HG03520 (cell line): ENCODE measurements at regions not wholly inside any gene's neighbourhood (a gene's known extent, or its start where the extent isn't known, plus 50 kb on each side); places are given as distances from the start of the nearest gene placed in this dataset.

Source experiments
- ATAC-seq: cut with Tn5 transposase; IDR thresholded peaks from one replicate; pipeline ENCODE4 v1.9.1; 2021; ENCODE audit warnings: mild to moderate bottlenecking, moderate library complexity; ENCODE audit not compliant: unreplicated experiment

- no peak for ATAC-seq
Measured at GRCh38 chr7:109261781-109262180, 692.1 kb downstream of the DNAJB9 start.

- ATAC-seq, result no peak
Measured at GRCh38 chr7:109266610-109267009, 696.9 kb downstream of the DNAJB9 start.

GRCh38 chr7:109276348-109276747 lies 706.7 kb downstream of the DNAJB9 start:
- ATAC-seq, result no peak

GRCh38 chr7:109282726-109283125 lies 713.1 kb downstream of the DNAJB9 start:
- no peak for ATAC-seq

GRCh38 chr7:109284943-109285342 lies 715.3 kb downstream of the DNAJB9 start:
- ATAC-seq, result no peak

GRCh38 chr7:109295158-109295557 lies 725.5 kb downstream of the DNAJB9 start:
- no peak for ATAC-seq

GRCh38 chr7:109308816-109309215 lies 739.1 kb downstream of the DNAJB9 start:
- no peak for ATAC-seq

GRCh38 chr7:109309790-109310189 lies 740.1 kb downstream of the DNAJB9 start:
- ATAC-seq, result no peak

GRCh38 chr7:109318136-109318535 lies 748.5 kb downstream of the DNAJB9 start:
- no peak for ATAC-seq

- ATAC-seq, result no peak
Measured at GRCh38 chr7:109322833-109323232, 753.2 kb downstream of the DNAJB9 start.

- ATAC-seq, result no peak
Measured at GRCh38 chr7:109331423-109331822, 761.7 kb downstream of the DNAJB9 start.

- ATAC-seq, result no peak
Measured at GRCh38 chr7:109335951-109336350, 766.3 kb downstream of the DNAJB9 start.

- no peak for ATAC-seq
Measured at GRCh38 chr7:109336531-109336930, 766.9 kb downstream of the DNAJB9 start.

GRCh38 chr7:109343678-109344077 lies 774.0 kb downstream of the DNAJB9 start:
- ATAC-seq, result no peak

- ATAC-seq, result no peak
Measured at GRCh38 chr7:109351493-109351892, 781.8 kb downstream of the DNAJB9 start.

- no peak for ATAC-seq
Measured at GRCh38 chr7:109354000-109354399, 784.3 kb downstream of the DNAJB9 start.

GRCh38 chr7:109354552-109354951 lies 784.9 kb downstream of the DNAJB9 start:
- no peak for ATAC-seq

GRCh38 chr7:109375823-109376222 lies 806.1 kb downstream of the DNAJB9 start:
- ATAC-seq, result no peak

GRCh38 chr7:109376576-109376975 lies 806.9 kb downstream of the DNAJB9 start:
- no peak for ATAC-seq

GRCh38 chr7:109377076-109377884 lies 807.6 kb downstream of the DNAJB9 start:
- no peak for ATAC-seq

- ATAC-seq, result no peak
Measured at GRCh38 chr7:109386959-109387358, 817.3 kb downstream of the DNAJB9 start.

- no peak for ATAC-seq
Measured at GRCh38 chr7:109387530-109387929, 817.9 kb downstream of the DNAJB9 start.

GRCh38 chr7:109391240-109391639 lies 821.6 kb downstream of the DNAJB9 start:
- no peak for ATAC-seq
